ENCODE measurements at regions not wholly inside any gene's neighbourhood (a gene's known extent, or its start where the extent isn't known, plus 50 kb on each side); places are given as distances from the start of the nearest gene placed in this dataset.

GRCh38 chr12:24396224-24396623 lies 446.8 kb upstream of the SOX5 start:
- intact Hi-C loops (cut with DNase I; ENCODE audit: low total_unique reads) = no loop called here
- no peak for DNase-seq (ENCODE audit: low spot score in 2 of 2)
- H3K4me1 ChIP-seq = no peaks in the 10 kb centered on the region
- H3K36me3 ChIP-seq = no peaks in the 10 kb centered on the region
- no peak overlapping the region for H3K4me3 ChIP-seq
- no peaks in the 10 kb centered on the region for H3K9me3 ChIP-seq
- TF ChIP-seq POLR2A (IDR thresholded peaks at IDR 0.05) (no peak), POLR2AphosphoS5 (IDR thresholded peaks at IDR 0.05) (no peak), CTCF (IDR thresholded peaks at IDR 0.05) (no peak)
- no peak overlapping the region for H3K27ac ChIP-seq
- no peaks in the 10 kb centered on the region for H3K27me3 ChIP-seq

- no peak for DNase-seq (ENCODE audit: low spot score in 2 of 2)
- Histone ChIP-seq H3K4me1 (no peaks in the 10 kb centered on the region), H3K27me3 (no peaks in the 10 kb centered on the region), H3K9me3 (peaks cover 0 to 7% of the 10 kb centered on the region in 2 donors), H3K27ac (no peak overlapping the region), H3K4me3 (no peak overlapping the region), H3K36me3 (no peaks in the 10 kb centered on the region)
- TF ChIP-seq CTCF (IDR thresholded peaks at IDR 0.05) = no peak
- no peak for TF ChIP-seq POLR2A (IDR thresholded peaks at IDR 0.05)
- TF ChIP-seq POLR2AphosphoS5 (IDR thresholded peaks at IDR 0.05) = no peak
- intact Hi-C loops (cut with DNase I; ENCODE audit: low total_unique reads) = no loop called here
Measured at GRCh38 chr12:24394246-24394645, 444.8 kb upstream of the SOX5 start.

GRCh38 chr12:24393071-24393470 lies 443.6 kb upstream of the SOX5 start:
- Histone ChIP-seq H3K4me3 (no peak overlapping the region), H3K4me1 (no peaks in the 10 kb centered on the region), H3K27ac (no peak overlapping the region), H3K9me3 (peaks cover 0 to 8% of the 10 kb centered on the region in 2 donors), H3K27me3 (no peaks in the 10 kb centered on the region), H3K36me3 (no peaks in the 10 kb centered on the region)
- TF ChIP-seq POLR2A (IDR thresholded peaks at IDR 0.05) = no peak
- no peak for TF ChIP-seq CTCF (IDR thresholded peaks at IDR 0.05)
- no peak for TF ChIP-seq POLR2AphosphoS5 (IDR thresholded peaks at IDR 0.05)
- DNase-seq (ENCODE audit: low spot score in 2 of 2) = no peak
- intact Hi-C loops (cut with DNase I; ENCODE audit: low total_unique reads) = no loop called here

GRCh38 chr12:24389394-24389793 lies 439.9 kb upstream of the SOX5 start:
- no peaks in the 10 kb centered on the region for H3K36me3 ChIP-seq
- H3K9me3 ChIP-seq = peaks cover 0 to 8% of the 10 kb centered on the region in 2 donors
- TF ChIP-seq POLR2AphosphoS5 (IDR thresholded peaks at IDR 0.05) (no peak), POLR2A (IDR thresholded peaks at IDR 0.05) (no peak), CTCF (IDR thresholded peaks at IDR 0.05) (no peak)
- H3K27me3 ChIP-seq = no peaks in the 10 kb centered on the region
- H3K4me1 ChIP-seq = no peaks in the 10 kb centered on the region
- H3K27ac ChIP-seq = no peak overlapping the region
- H3K4me3 ChIP-seq = no peak overlapping the region
- intact Hi-C loops (cut with DNase I; ENCODE audit: low total_unique reads) = no loop called here
- no peak for DNase-seq (ENCODE audit: low spot score in 2 of 2)

GRCh38 chr12:24387381-24387780 lies 437.9 kb upstream of the SOX5 start:
- no peak for DNase-seq (ENCODE audit: low spot score in 2 of 2)
- Histone ChIP-seq H3K4me1 (no peaks in the 10 kb centered on the region), H3K27ac (no peak overlapping the region), H3K27me3 (no peaks in the 10 kb centered on the region), H3K4me3 (no peak overlapping the region), H3K9me3 (peaks cover 0 to 8% of the 10 kb centered on the region in 2 donors), H3K36me3 (no peaks in the 10 kb centered on the region)
- intact Hi-C loops (cut with DNase I; ENCODE audit: low total_unique reads) = no loop called here
- TF ChIP-seq POLR2A (IDR thresholded peaks at IDR 0.05) (no peak), POLR2AphosphoS5 (IDR thresholded peaks at IDR 0.05) (no peak), CTCF (IDR thresholded peaks at IDR 0.05) (no peak)

Measured in breast epithelium (tissue), 4 donors.